ENCODE measurements at regions not wholly inside any gene's neighbourhood (a gene's known extent, or its start where the extent isn't known, plus 50 kb on each side); places are given as distances from the start of the nearest gene placed in this dataset.
"Not testable (repeated sequence)": the region's sequence is repeated elsewhere in the genome, so short reads cannot be mapped to it uniquely, and the experiment has no call there.

DNA sequence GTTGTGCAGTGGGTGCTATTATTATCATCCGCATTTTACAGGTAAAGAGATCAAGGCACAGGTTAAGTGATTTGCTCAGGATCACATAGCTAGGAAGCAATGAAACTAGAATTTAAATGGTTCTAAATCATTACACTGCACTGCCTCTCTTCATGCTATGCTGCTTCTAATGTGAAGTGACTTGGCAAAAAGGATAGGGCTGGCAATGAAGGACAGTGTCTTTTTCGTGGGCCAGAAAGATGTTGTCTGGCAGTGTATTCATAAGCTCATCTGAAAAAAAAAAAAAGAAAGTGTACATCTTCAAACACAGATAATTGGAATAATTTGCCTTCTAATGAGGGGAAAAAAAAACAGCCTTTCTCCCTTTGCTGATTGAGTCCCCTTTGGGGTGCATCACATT, 132.2 kb upstream of the FUNDC1 start:
- no peak for DNase-seq

DNA sequence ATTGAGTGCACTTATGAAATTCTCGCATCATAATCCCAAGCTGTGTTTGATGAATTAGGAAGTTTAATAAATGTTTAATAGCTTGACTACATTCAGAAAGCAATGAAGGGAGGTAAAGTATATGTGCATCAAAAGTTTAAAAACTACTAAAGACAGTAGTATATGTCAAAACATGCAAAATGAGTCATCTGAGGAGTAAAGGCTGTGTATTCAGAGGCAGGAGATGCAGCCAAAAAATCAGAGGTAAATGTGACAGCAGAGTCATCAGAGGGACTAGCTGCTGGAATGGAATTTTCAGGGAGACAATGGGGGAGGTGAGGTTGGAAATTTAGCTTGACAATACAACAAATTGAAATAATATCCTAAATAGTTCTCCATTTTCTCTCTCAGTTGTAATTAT, 127.0 kb upstream of the FUNDC1 start:
- no peak for DNase-seq

DNA sequence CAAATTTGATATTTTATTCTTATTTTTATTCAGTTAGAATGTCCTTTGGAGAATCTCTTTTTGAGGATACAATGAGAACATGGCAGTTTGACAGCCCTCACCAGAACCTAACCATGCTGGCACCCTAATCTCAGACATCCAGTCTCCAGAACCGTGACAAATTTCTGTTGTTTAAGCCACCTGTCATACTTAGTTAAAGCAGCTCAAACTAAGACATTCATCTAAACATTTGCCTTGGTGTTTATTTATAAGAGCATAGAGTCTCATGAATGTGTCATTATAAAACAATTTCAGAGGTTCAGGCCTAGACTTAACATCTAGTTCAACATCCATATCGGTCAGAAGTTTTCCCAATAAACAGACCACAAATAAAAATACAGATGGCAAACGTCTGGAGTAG, 125.1 kb upstream of the FUNDC1 start:
- no peak for DNase-seq

DNA sequence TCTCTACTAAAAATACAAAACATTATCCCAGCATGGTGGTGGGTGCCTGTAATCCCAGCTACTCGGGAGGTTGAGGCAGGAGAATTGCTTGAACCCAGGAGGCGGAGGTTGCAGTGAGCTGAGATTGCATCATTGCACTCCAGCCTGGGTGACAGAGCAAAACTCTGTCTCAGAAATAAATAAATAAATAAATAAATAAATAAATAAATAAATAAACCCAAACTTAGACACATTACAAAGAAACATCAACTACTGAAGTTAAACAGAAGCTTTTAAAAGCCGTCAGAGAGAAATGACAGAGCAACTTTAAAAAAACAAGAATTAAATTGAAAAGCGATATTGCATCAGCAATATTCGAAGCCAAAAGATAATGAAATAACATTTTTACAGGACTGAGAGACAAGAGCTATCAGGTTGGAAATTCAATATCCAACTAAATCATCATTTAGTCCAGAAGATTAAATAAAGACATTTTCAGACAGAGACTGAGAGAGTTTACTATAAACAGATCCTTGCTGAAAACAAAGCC, 115.1 kb upstream of the FUNDC1 start:
- DNase-seq = not testable (repeated sequence)

DNA sequence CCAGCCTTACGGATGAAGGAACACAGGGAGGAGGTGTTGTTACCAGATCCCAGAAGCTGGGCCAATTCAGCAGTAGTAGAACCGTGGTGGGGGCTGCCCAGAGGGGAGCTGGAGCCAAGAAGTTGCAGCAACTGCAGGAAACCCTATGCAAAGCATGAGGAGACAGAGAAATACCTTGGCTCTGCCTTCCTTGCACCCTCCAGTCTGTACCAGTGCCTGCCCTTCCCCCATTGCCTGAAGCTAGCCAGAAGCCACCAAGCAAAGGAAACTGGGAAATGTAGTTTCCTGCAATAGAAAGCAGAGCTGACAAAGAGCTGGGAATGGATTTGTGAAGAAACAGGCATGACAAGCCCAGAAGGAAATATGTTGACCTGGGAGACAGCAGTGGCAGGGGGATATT, 108.7 kb upstream of the FUNDC1 start:
- DNase-seq = no peak

DNA sequence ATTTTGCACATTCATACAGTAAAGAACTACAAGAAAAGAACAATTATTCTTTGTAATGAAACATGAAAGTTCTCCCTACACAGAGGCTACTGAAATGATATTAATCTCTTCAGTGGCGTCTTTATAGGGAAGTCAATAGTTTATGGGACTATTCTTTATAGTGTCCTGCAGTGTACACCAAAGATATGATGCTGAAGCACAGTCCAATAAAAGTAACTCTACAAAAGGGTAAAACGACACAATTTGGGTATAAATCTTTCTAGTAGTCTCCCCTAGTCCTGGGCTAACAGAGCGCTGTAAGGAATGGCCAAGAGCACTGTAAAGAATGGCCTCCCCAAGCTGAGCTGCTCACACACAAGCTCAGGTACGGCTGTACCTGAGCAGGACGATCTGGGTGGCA, 101.1 kb upstream of the FUNDC1 start:
- DNase-seq = no peak

DNA sequence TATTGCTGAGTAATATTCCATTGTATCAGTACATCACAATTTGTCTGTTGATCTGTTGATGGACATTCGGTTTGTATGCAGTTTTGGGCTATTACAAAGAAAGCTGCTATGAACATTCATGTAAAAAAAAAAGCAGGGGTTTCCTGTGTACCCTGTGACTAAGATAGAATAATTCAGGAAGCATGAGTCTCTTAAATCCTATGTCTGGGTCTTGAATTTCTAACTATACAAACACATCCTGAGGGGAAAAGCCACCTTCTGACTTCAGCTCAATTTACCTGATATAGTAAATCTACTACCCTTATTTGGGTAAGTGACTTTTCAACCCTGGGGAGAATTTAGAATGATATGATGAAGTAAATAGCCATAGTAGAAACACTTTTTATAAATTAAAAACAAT, 94.6 kb upstream of the FUNDC1 start:
- no peak for DNase-seq

DNA sequence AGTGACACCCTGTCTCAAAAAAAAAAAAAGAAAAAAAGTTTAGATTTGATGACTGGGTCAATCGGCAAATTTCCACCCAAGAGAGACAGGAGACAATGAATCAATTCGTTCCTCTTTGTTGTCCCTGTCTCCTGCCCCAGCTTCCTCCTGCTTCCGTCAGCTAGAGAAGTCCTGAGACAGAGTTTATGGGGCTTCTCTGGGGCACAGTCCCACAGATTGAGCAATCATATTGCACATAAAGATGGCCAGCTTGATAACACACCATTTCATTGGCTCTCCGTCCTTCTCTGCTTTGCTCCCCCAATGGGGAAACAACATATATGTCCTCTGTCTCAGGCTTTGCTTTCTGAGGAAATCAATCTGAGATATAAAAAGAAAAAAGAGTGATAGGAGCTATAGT, 78.4 kb upstream of the FUNDC1 start:
- DNase-seq = no peak

DNA sequence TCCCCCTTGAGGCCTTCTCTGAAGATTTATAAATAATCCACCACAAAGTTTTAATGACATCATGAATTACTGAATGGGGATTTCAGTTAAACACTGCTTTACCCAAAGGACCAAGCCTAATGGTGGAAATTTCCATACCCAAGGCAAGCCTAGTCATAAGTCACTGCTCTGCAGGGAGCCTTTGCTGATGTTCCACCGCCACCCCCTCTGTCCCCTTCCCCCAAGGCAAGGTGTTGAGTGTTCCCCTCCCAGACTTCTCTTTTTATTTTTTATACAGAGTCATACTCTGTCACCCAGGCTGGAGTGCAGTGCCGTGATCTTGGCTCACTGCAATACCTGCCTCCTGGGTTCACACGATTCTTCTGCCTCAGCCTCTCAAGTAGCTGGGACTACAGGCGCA, 76.4 kb upstream of the FUNDC1 start:
- no peak for DNase-seq

DNA sequence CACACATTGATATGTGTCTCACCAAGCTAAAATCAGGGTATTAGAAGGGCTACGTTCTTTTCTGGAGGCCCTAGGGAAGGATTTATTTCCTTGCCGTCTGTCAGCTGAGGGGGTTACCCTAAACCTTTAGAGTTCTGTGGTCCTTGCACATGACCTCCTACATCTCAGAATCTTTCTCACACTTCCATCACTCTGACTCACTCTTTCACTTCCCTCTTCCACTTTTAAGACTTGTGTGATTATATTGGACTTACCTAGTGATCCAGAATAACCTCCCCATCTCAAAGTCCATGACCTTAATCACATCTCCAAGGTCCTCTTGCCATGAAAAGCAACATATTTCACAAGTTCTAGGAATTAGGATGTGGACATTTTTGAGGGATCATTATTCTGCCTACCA, 53.6 kb upstream of the FUNDC1 start:
- DNase-seq = no peak
